ENCODE measurements at regions not wholly inside any gene's neighbourhood (a gene's known extent, or its start where the extent isn't known, plus 50 kb on each side); places are given as distances from the start of the nearest gene placed in this dataset.
"Not testable (repeated sequence)": the region's sequence is repeated elsewhere in the genome, so short reads cannot be mapped to it uniquely, and the experiment has no call there.

DNA sequence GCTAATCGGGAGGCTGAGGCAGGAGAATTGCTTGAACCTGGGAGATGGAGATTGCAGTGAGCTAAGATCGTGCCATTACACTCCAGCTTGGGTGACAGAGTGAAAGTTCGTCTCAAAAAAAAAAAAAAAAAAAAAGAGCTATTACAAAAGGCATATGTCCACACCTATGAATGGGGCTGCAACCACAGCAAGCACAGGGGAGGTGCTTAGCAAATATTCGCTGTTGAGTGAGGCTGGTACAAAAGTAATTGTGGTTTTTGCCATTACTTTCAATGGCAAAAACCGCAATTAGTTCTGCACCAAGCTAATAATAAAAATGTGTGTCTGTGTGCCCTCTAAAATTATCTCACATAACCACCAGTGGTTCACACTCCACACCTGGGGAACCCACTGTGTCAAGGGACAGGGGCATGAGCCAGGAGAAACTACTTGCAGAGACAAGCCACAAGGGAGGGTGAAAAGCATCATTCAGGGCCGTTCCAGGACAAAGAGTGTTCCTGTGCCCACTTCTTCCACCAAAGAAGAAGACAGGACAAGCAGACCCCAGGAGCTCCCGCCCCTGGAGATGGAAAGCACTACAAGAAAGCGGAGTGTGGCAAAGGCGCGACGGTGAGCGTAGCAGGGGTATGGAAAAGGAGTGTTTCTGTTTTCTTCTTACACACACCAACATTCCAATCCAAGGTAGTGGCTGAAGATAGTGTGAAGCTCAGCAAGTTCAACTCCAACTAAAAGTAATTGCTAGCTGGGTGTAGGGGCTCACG lies 84.4 kb upstream of the CNEP1R1 start:
- no peak for DNase-seq (ENCODE audit: low read depth, low spot score)

DNA sequence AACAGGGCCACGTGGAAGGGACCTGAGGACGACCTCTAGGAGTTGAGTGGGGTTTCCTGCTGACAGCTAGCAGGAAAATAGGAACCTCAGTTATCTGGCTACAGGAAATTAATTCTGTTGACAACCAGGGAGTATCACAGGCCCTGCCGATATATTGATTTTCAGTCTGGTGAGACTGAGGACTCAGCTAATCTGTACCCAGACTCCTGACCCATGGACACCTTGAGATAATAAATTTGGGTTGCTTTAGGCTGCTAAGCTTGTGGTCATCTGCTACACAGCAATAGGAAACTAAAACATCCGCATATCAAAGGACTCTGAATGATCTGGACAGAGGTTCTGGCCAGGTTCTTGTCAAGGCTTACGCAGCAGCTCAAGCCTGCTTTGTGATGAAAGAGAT lies 80.8 kb upstream of the CNEP1R1 start:
- no peak for DNase-seq (ENCODE audit: low read depth, low spot score)

DNA sequence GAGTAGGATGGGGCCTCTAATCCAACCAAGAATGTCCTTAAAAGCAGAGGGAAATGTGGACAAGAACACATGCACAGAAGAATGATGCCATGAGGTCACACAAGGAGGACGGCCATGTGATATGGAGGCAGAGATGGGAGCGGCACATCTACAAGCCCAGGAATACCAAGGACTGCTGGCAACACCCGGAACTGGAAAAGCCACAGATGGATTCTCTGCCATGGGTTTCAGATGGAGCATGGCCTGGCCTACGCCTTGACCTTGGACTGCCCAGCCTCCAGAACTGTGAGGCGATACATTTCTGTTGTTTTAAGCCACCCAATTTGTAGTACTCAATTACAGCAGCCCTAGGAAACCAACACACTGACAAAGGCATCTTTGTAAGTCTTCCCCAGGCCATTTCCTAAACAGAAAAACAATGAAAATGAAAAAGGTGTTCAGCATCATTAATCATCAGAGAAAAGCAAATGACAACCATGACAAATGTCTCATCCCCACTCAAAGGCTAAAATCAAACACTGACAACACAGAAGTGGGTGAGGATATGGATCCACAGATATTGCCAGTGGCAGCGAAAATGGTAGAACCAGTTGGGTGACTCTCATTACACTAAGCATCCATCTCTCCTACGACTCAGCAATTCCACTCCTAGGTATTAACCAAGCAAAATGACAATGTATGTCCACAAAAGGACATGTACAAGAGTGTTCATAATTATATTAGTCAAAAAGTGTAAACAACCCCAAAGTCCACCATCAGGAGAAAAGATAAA lies 76.9 kb upstream of the CNEP1R1 start:
- no peak for DNase-seq (ENCODE audit: low read depth, low spot score)

DNA sequence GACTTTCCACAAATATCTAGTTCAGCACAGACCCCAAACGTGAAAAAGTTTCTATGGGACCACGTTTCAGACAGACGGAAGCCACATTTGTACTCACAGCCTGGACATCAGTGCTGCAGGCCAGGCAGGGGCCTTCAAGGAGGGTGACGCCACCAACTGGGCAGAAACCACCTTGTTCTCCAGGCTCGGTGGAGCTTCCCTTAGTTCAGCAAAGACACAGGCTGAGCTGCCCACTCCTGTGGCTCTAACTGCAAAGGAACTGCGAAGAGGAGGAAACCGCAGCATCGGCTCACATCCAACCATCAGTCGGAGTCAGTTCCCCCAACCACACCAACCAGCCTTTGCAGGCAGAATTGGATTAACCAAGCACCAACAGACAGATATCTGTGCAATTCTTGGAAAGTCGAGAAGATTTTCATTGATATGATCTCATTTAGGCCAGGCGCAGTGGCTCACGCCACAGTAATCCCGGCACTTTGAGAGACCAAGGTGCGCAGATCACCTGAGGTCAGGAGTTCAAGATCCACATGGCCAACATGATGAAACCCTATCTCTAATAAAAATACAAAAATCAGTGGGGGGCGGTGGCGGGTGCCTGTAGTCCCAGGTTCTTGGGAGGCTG lies 73.3 kb upstream of the CNEP1R1 start:
- no peak for DNase-seq (ENCODE audit: low read depth, low spot score)

DNA sequence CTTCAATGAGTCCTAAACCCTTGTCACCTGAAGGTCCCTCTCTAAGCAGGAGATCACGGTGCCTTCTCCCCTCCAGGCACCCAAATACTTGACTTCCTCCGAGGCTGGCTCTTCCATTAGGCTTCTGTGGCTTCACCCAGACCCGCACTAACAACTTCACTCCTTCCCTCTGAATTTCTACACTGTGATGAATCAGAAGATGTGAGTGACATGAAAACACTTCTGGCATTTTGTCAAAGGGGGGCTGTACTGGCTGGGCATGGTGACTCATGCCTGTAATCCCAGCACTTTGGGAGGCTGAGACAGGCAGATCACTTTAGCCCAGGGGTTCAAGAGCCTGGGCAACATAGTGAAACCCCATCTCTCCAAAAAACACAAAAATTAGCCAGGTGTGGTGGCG lies 72.6 kb upstream of the CNEP1R1 start:
- DNase-seq (ENCODE audit: low read depth, low spot score): no peak

DNA sequence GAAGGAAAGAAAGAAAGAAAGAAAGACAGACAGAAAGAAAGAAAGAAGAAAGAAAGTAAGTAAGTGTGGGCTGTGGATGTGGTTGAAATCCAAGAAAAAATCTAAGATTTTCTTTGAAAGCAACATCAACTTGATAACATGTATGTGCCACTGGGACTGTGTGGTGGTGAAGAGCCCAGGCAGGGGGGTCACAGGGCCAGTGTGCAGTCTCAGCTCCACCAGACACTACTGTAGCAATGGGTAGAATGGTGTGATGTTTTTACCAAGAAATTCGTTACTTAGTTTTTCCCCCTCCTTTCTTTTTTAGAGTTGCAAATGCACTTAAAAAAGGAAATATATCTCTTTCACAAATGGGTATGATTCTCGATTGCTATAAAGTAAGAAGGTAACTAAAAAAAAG lies 71.9 kb upstream of the CNEP1R1 start:
- DNase-seq (ENCODE audit: low read depth, low spot score): no peak

DNA sequence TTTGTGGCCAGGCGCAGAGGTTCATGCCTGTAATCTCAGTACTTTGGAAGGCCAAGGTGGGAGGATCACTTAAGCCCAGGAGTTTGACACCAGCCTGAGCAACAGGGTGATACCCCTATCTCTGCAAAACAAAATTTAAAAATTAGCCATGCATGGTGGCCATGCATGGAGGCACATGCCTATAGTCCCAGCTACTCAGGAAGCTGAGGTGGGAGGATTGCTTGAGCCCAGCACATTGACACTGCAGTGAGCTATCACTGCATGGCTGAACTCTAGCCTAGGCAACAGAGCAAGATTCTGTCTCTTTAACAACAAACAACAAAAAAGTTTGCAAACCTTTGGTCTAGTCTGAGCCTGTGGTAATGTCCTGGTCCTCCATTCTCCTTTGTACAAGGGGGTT lies 69.2 kb upstream of the CNEP1R1 start:
- no peak for DNase-seq (ENCODE audit: low read depth, low spot score)

DNA sequence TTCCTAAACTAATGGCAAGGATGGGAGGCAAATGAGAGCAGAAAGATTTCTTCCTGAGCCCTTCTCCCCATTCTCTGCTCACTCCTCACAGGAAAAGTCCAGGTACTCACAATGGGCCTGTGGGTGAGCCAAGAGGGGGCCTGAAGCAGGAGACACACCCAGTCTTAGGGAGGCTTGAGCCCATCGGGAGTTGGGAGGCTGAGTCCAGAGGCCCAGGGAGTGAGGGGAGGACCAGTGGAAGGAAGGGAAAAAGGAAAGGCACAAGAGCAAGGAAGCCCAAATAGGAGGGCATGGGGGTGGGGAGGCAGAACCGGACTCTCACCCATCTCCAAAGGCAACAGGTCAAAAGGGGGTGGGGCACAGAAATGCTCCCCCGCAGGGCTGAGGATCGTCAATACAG lies 68.1 kb upstream of the CNEP1R1 start:
- DNase-seq (ENCODE audit: low read depth, low spot score): no peak

DNA sequence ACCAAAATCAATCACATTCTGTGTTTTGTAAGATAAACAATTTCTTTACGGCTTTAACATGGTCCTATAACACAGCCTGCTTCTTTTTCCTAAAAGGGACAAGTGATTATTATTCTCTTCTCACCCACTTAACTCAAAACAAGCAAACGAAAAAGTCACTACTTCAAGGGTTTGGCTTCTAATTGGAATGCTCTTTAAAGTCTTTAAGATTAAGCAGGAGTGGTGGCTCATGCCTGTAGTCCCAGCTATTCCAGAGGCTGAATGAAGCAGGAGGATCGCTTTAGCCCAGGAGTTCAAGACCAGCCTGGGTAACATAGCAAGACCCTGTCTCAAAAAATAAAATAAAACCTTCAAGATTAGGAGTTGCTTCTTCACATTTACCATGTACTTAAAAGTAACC lies 66.6 kb upstream of the CNEP1R1 start:
- DNase-seq (ENCODE audit: low read depth, low spot score): no peak

DNA sequence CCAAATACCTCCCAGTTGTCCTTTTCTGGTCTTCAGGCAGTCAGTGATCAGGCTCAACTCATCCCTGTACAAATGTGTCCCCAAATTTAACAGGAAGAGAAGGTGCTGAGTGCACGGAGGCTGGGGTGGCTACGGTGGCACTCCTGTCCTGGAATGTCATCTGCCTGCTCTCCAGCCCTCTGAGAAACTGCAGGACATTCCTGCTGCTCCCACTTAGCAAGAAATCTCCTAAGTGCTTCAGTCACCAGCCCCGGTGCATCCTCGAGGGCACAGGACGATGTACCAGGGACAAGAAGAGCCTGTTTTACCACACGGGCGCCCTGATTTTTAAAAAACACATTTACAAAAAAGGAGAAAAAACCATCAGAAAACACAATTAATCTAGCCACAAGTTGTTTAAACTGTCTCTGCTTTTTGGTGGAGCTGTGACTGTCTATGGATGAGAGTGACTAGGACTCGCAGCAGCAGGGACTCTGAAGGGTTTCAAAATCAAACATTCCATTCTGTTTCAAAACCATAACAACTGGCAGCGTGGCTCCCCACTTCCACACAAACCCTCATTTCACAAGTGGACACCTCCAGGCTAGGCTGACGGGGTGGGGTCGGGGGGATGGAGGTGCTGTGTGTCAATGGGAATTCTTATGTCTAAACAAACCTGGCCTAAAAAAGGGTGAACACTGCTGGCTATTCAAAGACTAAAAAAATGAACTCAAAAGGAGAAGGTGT lies 65.3 kb upstream of the CNEP1R1 start:
- no peak for DNase-seq (ENCODE audit: low read depth, low spot score)

DNA sequence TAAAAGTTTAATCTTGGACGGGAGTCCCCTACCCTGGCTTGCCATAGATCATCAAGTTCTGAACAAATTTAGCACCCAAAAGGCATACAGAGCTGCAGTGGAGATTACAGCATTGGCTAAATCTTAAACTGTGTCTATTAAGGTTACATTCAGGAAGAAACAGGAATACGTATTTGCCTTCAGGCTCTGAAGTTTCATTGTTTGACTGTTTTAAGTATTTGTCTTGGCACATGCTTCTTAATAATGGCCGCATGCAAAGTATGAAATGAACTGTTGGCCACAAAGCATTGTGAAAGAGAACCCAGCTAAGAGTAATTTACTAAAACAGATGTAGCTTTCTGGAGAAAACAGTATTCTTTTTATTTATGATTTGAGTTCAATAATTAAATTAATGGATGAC lies 63.9 kb upstream of the CNEP1R1 start:
- DNase-seq (ENCODE audit: low read depth, low spot score): no peak

DNA sequence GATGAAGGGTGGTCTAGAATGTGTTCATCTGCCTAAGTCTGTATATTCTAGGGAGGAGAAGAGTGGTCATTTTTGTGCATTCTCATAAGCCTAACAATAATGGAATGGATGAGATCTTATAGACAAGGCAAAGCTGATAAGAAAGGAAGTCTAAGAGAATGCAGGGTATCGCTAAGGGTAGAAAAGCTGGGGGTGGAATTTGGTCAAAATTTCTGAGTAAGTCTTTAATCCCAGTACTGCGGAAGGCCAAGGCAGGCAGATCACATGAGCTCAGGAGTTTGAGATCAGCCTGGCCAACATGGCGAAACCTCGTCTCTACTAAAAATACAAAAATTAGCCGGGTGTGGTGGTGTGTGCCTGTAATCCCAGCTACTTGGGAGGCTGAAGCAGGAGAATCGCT lies 62.5 kb upstream of the CNEP1R1 start:
- DNase-seq (ENCODE audit: low read depth, low spot score): not testable (repeated sequence)

DNA sequence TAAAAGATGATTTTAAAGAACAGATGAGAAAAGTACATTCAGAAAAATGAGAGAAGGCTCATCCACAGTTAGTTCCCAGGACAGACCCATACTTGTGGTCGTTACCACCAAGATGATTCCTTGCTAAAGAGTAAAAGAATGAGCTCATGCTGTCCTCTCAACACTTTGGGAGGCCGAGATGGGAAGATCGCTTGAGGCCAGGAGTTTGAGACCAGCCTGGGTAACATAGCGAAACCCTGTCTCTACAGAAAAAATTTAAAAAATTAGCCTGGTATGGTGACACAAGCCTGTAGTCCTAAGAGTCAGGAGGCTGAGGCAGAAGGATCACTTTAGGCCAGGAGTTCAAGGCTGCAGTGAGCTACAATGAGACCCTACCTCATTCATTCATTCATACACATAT lies 60.7 kb upstream of the CNEP1R1 start:
- no peak for DNase-seq (ENCODE audit: low read depth, low spot score)

DNA sequence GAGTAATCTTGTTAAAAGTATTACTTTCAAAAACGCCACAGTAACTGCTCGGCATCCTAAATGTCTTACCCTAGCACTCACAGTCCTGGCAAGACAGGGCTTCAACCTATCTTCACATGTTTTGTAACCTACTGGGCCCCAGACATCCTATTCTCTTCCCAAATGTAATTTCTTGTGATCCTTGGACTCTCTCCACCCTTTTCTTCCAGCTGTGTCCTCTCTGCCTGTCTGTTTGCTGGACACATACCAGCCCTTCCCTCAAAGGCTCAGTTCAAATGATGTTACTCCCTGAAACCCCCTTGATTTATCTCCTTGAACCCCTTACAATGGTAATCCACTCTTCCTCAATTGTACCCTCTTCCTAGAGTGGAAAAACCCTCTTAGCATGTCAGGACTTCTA lies 60.1 kb upstream of the CNEP1R1 start:
- DNase-seq (ENCODE audit: low read depth, low spot score): no peak

DNA sequence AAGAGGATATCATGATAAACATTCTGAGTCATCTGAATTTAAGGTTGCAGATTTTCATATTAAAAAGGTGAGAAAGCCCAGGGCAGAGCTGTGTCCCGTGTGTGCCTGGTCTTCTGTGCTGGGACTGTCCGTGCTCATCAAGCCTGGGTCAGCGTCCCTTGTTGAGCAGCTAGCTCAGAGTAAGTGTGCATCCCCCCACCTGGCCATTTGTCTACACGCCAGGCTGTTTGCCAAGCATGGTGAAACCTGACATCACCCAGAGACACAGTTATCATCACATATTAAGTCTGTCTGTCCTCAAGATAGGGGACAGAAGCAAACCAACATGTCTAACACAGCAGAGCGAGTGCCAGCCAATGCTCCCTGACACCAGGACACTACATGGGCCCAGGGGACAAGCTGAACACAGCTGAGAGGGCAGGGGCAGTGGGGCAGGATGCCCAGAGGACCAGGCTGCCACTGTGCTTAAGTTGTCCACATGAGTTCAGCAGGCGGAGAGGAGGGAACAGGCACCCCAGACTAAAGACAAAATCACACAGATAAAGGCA lies 57.9 kb upstream of the CNEP1R1 start:
- DNase-seq (ENCODE audit: low read depth, low spot score): no peak

DNA sequence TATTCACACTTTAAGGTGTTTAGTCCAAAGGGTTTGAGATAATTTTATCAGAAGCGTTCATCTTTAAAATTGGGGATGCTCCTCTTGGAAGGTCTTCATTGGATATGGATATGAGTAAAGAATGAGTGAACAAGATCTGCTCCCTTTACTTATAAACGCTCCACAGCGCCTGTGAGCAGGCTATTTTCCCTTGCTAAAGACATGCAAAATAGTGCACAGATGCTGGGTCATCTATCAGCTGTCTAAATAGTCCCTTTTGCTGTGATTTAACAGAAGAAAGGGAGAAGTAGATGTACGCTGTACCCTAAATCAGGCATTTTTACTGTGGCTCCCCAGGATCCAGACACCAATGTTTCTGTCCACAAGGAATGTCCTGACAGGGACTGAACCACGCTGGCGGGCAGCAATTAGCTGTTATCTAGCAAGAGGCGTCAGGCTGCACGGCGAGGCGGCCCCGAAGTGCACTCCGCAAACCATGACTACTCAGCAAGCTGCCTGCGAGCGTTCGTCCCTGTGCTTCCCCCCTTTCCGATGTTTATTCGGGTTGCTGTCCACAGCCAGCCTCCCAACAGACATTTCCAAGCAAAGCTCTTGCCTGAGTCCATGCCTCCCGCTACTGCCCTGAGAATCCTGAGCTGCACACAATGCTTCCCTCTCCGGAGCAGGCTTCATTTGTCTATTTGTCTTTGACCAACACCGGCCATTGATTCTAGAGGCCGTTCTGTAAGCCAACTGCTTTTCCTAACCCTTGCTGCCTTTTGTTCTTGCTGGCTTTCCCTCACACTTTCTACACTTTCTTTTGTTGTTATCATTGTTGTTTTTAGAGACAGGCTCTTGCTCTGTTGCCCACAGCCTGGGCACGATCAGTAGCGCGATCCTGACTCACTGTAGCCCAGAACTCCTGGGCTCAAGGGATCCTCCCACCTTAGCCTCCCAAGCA lies 55.7 kb upstream of the CNEP1R1 start:
- no peak for DNase-seq (ENCODE audit: low read depth, low spot score)

DNA sequence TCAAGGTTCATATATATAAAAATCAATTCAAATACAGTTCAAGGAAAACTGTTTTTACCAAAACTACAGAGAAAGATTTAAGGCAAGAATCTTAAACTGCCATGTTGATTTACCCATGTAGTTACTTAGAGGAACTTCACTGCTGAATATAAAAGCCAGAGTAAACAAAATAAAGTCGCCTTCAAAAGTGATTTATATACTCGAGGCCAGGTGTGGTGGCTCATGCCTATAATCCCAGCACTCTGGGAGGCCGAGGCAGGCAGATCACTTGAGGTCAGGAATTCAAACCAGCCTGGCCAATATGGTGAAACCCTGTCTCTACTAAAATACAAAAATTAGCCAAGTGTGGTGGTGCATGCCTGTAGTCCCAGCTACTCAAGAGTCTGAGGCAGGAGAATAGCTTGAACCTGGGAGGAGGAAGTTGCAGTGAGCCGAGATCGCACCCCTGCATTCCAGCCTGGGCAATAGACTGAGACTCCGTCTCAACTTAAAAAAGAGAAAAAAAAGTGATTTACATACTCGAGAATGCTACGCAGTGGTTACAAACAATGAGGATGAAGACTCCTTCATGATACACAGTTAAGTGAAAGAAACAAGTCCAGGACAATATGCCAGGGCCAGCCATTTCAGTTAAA lies 54.1 kb upstream of the CNEP1R1 start:
- DNase-seq (ENCODE audit: low read depth, low spot score): no peak

DNA sequence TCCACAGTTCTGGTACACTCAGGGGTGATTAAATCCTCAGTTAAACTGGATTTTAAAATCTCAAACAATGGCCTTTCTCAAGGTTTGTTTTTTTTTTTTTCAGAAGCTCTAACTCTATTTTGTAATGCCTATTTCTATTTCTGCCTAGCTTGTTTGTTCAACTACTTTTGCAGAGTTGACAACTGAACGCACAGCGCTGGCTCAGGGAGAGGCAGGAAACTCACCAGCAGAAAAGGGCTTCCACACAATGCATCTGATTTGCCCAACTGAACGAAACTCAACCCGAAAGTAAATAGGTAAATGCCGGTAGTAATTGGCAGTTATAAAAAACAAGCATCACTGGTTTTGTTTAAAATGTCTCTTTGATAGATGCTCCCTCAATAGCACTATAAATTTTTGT lies 52.7 kb upstream of the CNEP1R1 start:
- no peak for DNase-seq (ENCODE audit: low read depth, low spot score)

DNA sequence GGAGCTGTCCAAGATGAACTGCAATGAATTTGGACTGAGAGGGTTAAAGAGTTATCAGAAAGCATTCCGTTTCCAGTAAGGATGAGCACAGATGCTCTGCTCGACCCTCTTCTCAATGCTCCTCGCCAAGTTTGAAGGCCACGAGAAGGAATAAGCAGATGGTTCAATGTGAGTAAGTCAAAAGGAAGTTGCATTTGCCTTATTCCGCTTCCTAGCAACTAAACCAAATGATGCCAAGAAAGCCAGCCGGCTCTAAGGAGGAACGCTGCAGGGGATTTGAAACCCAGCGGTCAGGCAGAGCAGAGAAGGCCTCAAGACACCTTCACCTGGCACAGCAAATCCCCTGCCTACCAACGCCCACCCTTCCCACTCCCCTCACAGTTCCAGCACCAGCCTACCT lies 52.1 kb upstream of the CNEP1R1 start:
- DNase-seq (ENCODE audit: low read depth, low spot score): no peak

All from smooth muscle cell of the brain vasculature (primary cell).